ENCODE measurements at regions not wholly inside any gene's neighbourhood (a gene's known extent, or its start where the extent isn't known, plus 50 kb on each side); places are given as distances from the start of the nearest gene placed in this dataset.

- DNase-seq (ENCODE audit: low spot score) (no peak), ATAC-seq (ENCODE audit: low FRiP score) (no peak)
- TF ChIP-seq CTCF (IDR thresholded peaks at IDR 0.05): no peak
Measured at GRCh38 chr11:45494738-45495137, 170.7 kb downstream of the CHST1 start.

DNA sequence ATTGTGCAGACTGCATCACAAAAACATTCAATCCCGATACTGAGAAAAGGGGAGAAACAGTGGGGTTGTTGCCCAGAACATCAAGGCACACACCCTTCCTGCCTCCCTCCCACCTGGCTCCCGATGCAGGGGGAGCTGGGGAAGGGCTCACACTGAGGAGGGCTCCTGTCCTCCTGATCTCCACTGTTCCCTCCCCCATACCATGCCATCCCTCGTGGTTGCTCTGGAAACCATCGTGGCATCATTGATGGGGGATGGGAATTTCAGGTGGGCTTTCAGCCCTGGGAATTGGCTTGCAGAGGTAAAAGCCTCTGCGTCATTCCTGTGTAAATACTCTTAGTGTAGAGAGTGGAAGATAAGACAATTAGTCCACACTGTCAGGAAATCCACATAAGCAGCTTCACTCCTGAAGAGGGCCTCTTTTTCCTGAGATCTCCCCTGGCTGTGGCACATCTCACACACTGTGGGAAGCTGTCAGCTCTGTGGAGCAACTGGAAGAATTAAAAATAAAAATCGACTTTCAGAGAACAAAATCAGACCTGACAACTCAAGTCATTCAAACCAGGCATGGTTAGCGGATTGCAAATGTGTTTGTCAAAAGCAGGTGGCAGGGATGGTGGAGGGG lies 176.0 kb downstream of the CHST1 start:
- ATAC-seq (ENCODE audit: low FRiP score) (no peak), DNase-seq (ENCODE audit: low spot score) (no peak)
- TF ChIP-seq CTCF (IDR thresholded peaks at IDR 0.05): no peak

- ATAC-seq (ENCODE audit: low FRiP score) (no peak), DNase-seq (ENCODE audit: low spot score) (no peak)
- TF ChIP-seq CTCF (IDR thresholded peaks at IDR 0.05): no peak
Measured at GRCh38 chr11:45486461-45486860, 179.0 kb downstream of the CHST1 start.

DNA sequence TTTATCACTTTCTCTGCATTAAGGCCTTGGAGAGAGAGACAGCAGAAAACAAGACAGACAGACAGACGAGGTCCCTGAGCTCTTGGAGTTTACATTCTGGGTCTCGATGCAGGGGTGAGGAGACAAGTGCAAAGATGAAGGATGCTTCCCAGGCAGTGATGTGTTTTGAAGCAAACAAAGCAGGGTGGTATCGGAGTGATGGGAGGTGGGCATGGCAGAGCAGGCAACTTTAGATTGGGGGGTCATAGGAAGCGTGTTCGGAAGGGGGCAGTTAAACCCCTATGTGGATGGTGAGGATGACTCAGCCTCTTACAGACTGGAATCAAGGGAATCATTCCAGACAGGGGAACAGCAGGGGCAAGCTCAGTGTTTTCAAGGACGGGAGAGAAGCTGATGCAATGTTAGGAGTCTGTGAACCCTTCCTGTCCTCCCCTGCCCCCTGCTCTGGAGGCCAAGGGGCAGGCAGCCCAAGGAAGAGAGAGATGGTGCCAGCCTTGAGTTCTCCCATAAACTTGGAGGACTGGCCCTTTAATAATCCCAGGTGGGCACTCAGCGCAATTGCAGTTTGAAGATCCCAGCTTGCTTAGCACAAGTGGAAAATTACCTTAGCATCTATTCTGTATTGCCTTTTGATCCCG lies 180.2 kb downstream of the CHST1 start:
- no peak for ATAC-seq (ENCODE audit: low FRiP score)
- TF ChIP-seq CTCF (IDR thresholded peaks at IDR 0.05): no peak

DNA sequence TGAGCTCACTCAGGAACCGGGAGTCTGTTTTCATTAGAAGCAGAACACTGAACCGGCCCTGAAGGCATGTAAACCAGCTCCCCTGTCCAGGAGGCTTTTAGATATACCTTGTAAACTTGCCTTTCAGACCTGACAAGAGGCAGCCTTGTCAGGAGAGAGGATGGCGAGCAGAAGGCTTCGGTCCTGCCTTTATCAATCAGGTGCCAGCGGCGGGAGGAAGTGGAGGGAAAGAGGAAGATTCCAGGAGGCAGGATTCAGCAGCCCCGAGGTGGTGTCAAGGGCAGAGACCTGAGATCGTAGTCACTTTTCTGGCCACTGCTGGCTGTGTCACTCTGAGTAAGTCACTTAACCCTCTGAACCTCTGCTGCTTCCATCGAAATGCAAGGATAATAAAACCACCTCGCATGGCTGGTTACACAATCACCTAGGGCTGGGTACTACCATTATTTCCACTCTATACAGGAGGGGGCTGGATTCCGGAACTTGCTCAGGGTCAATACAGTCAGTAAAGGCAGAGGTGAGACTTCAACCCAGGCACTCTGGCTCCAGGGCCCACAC lies 181.0 kb downstream of the CHST1 start:
- no peak for ATAC-seq (ENCODE audit: low FRiP score)
- TF ChIP-seq CTCF (IDR thresholded peaks at IDR 0.05): no peak
- no peak for DNase-seq (ENCODE audit: low spot score)

More for the DNA sequence above, 180.2 kb downstream of the CHST1 start:
- no peak for DNase-seq (ENCODE audit: low spot score)

GRCh38 chr11:45483416-45483815 lies 182.0 kb downstream of the CHST1 start:
- TF ChIP-seq CTCF (IDR thresholded peaks at IDR 0.05): no peak
- no peak for DNase-seq (ENCODE audit: low spot score)

DNA sequence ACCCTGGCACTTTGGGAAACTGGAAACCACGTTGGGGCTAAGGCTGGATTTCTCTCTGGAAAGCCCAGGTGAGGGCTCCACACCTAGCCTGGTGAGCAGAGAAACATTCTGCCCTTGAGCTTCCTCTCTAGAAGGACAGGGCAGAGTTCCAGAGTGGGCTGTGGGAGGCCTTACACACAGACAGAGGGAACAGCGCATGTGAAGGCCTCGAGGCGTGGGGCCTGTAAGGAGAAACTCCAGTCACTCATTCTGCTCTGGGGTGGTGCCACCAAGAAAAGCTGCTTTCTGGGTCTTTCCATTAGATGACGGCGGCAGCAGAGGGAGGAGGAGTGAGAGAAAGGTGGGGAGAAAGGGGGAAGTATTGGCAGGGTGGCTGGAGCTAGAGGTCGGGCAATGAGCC lies 183.1 kb downstream of the CHST1 start:
- no peak for TF ChIP-seq CTCF (IDR thresholded peaks at IDR 0.05)
- no peak for DNase-seq (ENCODE audit: low spot score)
- no peak for ATAC-seq (ENCODE audit: low FRiP score)

More at GRCh38 chr11:45483416-45483815, 182.0 kb downstream of the CHST1 start:
- no peak for ATAC-seq (ENCODE audit: low FRiP score)

All from omental fat pad (tissue), 3 donors.